ENCODE measurements at regions not wholly inside any gene's neighbourhood (a gene's known extent, or its start where the extent isn't known, plus 50 kb on each side); places are given as distances from the start of the nearest gene placed in this dataset.

DNA sequence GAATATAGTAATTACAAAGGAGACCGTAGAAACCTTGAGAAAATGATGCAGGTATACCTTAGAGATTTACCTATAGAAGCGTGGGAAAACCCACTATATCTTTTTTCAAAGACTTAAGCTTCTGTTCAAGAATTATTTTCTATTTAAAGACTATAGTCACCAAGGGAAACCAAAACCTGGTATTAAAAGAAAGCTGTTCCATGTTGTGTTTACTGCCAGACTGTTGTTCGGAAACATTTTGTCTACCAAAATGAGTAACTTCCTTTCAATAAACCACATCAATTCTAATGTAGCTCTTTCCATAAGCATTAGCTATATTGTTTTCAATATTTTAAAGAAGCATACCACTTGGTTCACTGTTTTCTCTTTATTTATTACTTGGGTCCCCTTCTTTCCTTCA, 182.9 kb upstream of the SLITRK6 start:
- no peak for TF ChIP-seq ZNF610 (tag by site-specific recombination; IDR thresholded peaks at IDR 0.05; ENCODE audit: borderline replicate concordance)
- TF ChIP-seq, protein P1, sequence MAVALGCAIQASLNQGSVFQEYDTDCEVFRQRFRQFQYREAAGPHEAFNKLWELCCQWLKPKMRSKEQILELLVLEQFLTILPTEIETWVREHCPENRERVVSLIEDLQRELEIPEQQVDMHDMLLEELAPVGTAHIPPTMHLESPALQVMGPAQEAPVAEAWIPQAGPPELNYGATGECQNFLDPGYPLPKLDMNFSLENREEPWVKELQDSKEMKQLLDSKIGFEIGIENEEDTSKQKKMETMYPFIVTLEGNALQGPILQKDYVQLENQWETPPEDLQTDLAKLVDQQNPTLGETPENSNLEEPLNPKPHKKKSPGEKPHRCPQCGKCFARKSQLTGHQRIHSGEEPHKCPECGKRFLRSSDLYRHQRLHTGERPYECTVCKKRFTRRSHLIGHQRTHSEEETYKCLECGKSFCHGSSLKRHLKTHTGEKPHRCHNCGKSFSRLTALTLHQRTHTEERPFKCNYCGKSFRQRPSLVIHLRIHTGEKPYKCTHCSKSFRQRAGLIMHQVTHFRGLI (tag by site-specific recombination; IDR thresholded peaks at IDR 0.05), result no peak
- TF ChIP-seq, protein P2, sequence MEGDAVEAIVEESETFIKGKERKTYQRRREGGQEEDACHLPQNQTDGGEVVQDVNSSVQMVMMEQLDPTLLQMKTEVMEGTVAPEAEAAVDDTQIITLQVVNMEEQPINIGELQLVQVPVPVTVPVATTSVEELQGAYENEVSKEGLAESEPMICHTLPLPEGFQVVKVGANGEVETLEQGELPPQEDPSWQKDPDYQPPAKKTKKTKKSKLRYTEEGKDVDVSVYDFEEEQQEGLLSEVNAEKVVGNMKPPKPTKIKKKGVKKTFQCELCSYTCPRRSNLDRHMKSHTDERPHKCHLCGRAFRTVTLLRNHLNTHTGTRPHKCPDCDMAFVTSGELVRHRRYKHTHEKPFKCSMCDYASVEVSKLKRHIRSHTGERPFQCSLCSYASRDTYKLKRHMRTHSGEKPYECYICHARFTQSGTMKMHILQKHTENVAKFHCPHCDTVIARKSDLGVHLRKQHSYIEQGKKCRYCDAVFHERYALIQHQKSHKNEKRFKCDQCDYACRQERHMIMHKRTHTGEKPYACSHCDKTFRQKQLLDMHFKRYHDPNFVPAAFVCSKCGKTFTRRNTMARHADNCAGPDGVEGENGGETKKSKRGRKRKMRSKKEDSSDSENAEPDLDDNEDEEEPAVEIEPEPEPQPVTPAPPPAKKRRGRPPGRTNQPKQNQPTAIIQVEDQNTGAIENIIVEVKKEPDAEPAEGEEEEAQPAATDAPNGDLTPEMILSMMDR (tag by site-specific recombination; IDR thresholded peaks at IDR 0.05), result no peak
- no peak for TF ChIP-seq ZNF2 (tag by site-specific recombination; IDR thresholded peaks at IDR 0.05)
- TF ChIP-seq ZNF223 (tag by site-specific recombination; IDR thresholded peaks at IDR 0.05), result no peak
- TF ChIP-seq ZNF274 (IDR thresholded peaks at IDR 0.05; ENCODE audit: low read length), result no peak
- TF ChIP-seq ZNF274 (tag by site-specific recombination; IDR thresholded peaks at IDR 0.05; ENCODE audit: borderline replicate concordance), result no peak
- TF ChIP-seq REPIN1 (tag by site-specific recombination; IDR thresholded peaks at IDR 0.05; ENCODE audit: low read depth), result no peak
- no peak for TF ChIP-seq ZNF184 (tag by site-specific recombination; IDR thresholded peaks at IDR 0.05)
- TF ChIP-seq ZNF473 (tag by site-specific recombination; IDR thresholded peaks at IDR 0.05), result no peak
- TF ChIP-seq YY1 (tag by site-specific recombination; IDR thresholded peaks at IDR 0.05), result no peak
- no peak for TF ChIP-seq ZNF768 (tag by site-specific recombination; IDR thresholded peaks at IDR 0.05)
